NOMO-1 treated with dmso at 0.1 percent for 144 hours (cell line): ENCODE measurements at regions not wholly inside any gene's neighbourhood (a gene's known extent, or its start where the extent isn't known, plus 50 kb on each side); places are given as distances from the start of the nearest gene placed in this dataset.

Source experiments
- DNase-seq: peaks from one replicate; lab custom pipeline; 2025; ENCODE audit not compliant: unreplicated experiment; lab: John Stamatoyannopoulos, UW

DNA sequence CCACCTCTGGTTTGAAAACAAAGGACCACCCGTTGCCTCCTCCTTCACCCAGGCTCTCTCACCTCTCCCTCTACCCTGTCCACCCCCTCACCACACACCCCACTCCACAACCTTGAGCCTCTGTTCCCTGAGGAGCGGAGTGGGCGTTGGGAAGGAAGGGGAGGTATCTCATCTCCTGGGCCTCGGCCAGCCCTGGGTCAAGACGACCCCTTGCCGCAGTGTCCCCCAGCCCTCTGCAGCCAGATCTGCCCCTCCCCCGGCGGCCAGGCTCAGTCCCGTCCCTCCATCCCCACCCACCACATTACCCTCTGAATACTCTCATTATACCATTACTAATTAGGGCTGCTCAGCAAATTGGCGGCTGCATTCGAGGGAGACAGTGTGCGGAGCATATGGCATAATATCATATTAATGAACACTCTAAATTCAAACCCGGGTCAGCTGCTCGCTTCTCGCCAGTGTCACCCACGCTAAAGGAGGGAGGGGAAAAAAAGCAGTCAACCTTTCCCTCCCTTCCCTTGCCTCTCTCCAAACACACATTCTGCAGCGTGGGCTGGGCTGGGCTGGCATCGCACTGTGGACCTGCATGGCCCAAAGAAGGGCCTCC is 123.2 kb upstream of the LHX1 start:
- no peak for DNase-seq

DNA sequence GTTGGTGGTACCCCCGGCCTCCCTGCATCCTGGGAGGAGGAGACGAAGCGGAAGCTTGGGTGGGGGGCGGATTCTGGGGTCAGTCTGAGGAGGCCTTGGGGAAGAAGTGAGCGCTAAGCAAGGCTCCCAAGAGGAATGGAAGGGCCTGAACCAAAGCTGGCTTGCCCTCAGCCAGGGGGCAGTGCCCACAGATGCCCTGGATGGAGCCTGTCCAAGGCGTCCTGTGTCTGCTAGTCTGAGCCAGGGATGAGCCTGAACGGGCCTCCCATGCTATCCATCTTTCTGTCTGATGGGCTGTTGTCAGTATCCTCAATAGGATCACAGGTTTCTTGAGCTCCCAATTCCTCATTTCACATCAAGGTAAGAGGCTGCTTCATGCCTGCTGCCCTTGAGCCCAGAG is 122.3 kb upstream of the LHX1 start:
- DNase-seq: no peak

DNA sequence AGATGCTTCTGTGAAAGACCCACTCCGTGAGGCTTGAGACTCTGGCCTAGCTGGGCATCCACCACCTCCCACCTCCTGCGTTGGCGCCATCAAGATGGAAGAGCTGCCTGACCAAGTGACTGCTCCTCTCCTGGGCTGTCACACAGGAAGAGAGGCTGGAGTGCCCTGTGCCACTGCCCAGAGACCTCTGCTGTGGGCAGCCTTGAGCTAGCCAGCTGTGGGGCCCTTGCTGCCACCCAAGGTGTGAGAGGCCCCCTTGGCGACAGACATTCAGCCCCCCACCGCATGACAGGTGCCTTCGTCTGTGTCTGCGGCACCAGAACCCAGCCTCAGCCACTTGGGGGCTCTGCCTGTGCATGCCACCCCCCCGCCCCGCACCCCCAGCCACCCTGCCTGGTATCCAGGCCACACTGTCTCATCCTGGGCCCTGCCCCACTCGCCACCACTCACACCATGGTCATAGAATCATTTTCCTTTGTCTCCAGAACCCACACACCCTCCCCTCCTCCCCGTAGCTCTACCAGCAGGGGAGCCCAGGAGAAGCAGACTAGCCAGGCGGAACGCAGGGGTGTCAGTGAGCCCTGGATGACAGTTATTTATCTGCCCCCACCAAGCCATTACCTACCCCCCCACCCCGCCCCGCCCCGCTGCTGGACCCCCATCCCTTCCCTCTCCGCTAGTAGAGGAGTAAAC is 120.9 kb upstream of the LHX1 start:
- no peak for DNase-seq

- DNase-seq: no peak
Observed at GRCh38 chr17:36816907-36817288, 120.4 kb upstream of the LHX1 start.

DNA sequence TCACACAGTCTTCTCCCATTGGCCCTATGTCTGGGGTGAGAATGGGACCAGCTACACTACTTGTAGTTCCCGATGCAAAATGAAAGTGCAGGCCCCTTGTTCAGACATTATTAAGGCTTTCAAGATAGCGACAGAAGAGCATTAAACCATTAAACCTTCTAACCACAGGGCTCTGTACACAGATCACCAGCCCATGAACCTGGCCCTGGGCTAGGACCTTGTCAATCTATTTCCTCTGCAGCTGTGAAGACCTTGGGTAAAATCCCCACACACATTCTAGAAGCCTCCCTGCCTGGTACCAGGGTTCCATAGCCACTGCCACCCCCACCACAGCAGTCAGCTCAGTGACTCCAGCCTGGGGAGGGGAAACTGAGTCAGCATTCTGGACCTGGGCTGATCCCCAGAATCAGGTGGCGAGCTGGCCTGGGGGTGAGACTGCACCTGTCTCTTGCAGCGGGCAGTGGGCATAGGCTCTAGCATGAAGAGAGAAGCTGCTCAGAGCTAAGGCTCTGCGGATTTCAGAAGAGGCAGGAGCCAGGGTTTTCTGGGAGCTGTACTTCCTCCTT is 119.7 kb upstream of the LHX1 start:
- DNase-seq: no peak

- DNase-seq: no peak
Observed at GRCh38 chr17:36818134-36818825, 119.0 kb upstream of the LHX1 start.

DNA sequence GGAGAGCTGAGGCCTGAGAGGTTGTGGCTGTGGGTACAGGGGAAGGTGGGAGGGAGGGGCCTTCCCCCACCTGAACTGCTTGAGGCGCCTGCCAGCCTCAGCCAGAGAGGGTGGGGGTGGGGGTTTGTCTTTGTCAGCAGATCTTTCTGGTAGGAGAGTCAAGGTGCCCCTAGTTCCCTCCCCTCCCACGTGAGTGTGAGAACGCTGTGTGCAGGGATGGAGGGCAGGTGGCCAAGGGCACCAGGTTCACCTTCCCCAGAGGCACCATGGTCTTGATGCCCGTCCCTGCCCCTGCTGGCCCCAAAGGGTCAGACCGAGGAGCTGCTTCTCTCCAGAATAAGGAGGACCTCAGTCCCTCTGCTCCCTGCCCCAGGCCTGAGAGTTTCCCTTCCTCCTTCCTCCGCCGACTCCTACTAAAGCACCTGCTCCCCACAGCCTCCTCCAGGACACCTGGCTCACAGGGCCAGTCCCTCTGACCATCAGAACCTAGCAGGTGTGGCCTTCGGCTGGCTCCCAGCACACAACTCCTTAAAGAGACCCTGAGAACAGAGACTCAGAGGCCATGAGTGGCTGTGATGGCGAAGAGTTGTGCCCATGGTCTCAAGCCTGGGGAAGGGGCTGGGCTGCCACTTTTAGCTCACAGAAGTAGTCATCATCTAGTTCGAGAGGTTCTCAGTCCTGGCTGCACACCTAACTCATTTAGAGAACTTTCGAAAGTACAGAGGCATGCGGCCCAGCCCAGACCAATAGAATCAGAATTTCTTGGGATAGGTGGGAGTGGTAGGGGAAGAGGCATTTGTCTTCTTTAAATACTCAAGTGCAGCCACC is 113.2 kb upstream of the LHX1 start:
- DNase-seq: no peak

GRCh38 chr17:36824678-36825101 is 112.6 kb upstream of the LHX1 start:
- no peak for DNase-seq

DNA sequence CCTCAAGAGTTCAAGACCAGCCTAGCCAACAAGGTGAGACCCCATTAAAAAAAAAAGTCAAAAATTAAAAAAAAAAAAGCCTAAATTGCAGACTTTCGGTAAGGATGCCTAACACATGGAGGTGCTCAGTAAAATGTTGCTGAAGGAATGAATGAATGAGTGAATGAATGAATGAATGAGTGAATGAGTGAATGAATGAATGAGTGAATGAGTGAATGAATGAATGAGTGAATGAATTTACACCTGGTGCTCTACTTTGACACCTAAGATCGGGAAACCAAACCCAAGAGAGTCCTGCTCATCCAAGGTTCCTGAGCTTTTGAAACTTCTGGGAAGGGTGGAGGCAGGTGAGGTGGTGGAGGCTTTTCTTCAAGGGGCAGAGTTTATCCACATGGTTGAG is 112.2 kb upstream of the LHX1 start:
- DNase-seq: no peak

- DNase-seq: no peak
Observed at GRCh38 chr17:36825521-36825920, 111.8 kb upstream of the LHX1 start.

GRCh38 chr17:36825951-36826350 is 111.3 kb upstream of the LHX1 start:
- no peak for DNase-seq

GRCh38 chr17:36827081-36827480 is 110.2 kb upstream of the LHX1 start:
- DNase-seq: no peak

- DNase-seq: no peak
Observed at GRCh38 chr17:36829676-36830075, 107.6 kb upstream of the LHX1 start.

- no peak for DNase-seq
Observed at GRCh38 chr17:36833279-36833678, 104.0 kb upstream of the LHX1 start.

- DNase-seq: no peak
Observed at GRCh38 chr17:36835036-36835435, 102.2 kb upstream of the LHX1 start.

- no peak for DNase-seq
Observed at GRCh38 chr17:36837195-36837938, 99.9 kb upstream of the LHX1 start.

DNA sequence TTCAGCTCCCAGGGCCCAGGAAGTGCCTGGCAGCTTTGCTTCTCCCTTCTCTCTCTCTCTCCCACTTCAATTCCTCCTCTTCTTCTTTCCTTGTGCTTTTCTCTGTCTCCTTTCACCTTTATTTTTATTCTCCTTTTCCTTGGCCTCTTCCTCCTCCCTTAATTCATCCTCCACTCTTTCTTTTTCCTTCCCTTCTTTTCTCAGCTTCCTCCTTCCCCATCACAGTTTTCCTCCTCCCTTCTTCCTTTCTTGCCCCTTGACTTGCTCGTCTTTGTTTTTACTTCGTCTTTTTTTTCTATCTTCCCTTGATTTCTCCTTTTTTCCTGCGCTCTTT is 99.4 kb upstream of the LHX1 start:
- DNase-seq: no peak

GRCh38 chr17:36839256-36839655 is 98.0 kb upstream of the LHX1 start:
- DNase-seq: no peak

DNA sequence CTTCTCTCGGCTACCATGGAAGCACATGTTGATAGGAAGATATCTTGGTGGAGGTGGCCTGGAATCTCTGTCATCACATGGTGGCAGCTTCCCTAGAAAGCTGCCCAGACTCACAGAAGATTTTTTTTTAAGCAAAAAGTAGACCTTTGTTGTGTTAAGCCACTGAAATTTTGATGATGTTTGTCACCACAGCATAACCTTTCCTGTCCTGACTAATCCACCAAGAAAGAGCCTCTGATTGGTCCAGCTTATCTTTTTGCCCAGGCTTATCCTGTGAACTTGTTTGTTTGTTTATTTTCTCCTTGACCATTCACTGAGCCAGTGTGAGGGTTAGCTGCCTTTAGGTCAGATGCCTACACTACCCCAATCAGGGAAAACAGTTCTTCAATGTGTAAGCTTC is 96.5 kb upstream of the LHX1 start:
- no peak for DNase-seq

GRCh38 chr17:36842231-36842819 is 95.0 kb upstream of the LHX1 start:
- no peak for DNase-seq
